IMR-90 (cell line): ENCODE measurements at regions not wholly inside any gene's neighbourhood (a gene's known extent, or its start where the extent isn't known, plus 50 kb on each side); places are given as distances from the start of the nearest gene placed in this dataset.

Source experiments
- ATAC-seq: fragments of 200-7000 bp; cut with Tn5 transposase; 2 replicates; pipeline ENCODE4 v1.9.1; 2020; ENCODE audit warnings: low read depth, mild to moderate bottlenecking, moderate library complexity
- BruUV-seq: library from RNA; stranded (reverse); fragments of 400-500 nt; replicated peaks from 2 replicates; lab custom pipeline; 2021; lab: Mats Ljungman, UMichigan
- CTCF ChIA-PET: fragments of 300-600 bp; formaldehyde crosslinking; extraction: SDS; loops from one replicate; lab custom pipeline; 2021; ENCODE audit warnings: antibody characterized with exemption; lab: Yijun Ruan, JAX
- POLR2A ChIA-PET: fragments of 300-600 bp; sonication (Branson Sonifier 250); formaldehyde crosslinking; loops from one replicate; lab custom pipeline; 2022; ENCODE audit warnings: antibody characterized with exemption; ENCODE audit not compliant: unreplicated experiment; lab: Charles Lee
- DNase-seq: peaks from one replicate; pipeline ENCODE4 v3.0.0; 2013
- H2AFZ ChIP-seq: replicated peaks from 2 replicates; pipeline ENCODE3; 2013; ENCODE audit warnings: low read length, mild to moderate bottlenecking; ENCODE audit not compliant: poor library complexity
- H2AK5ac ChIP-seq: 2 replicates; pipeline ENCODE4 v1.6.1; 2013; ENCODE audit warnings: low read depth, low read length, inconsistent platforms
- H2AK9ac ChIP-seq: replicated peaks from 2 replicates; pipeline ENCODE3; 2013; ENCODE audit warnings: mild to moderate bottlenecking, low read depth, low read length, moderate library complexity; ENCODE audit not compliant: poor library complexity
- H2BK120ac ChIP-seq: 2 replicates; pipeline ENCODE4 v1.6.1; 2013; ENCODE audit warnings: low read depth, low read length, inconsistent platforms
- H2BK15ac ChIP-seq: 3 replicates; pipeline ENCODE4 v1.6.1; 2013; ENCODE audit warnings: low read depth, low read length, inconsistent platforms
- H2BK20ac ChIP-seq: 2 replicates; pipeline ENCODE4 v1.6.1; 2013; ENCODE audit warnings: low read depth, mild to moderate bottlenecking, inconsistent platforms, low read length, moderate library complexity
- H2BK5ac ChIP-seq: 2 replicates; pipeline ENCODE4 v1.6.1; 2013; ENCODE audit warnings: mild to moderate bottlenecking, low read depth, low read length, inconsistent platforms; ENCODE audit not compliant: poor library complexity, severe bottlenecking
- H3K14ac ChIP-seq: replicated peaks from 2 replicates; pipeline ENCODE4 v1.6.1; 2013; ENCODE audit warnings: low read depth, low read length, inconsistent platforms
- H3K18ac ChIP-seq: 2 replicates; pipeline ENCODE4 v1.6.1; 2013; ENCODE audit warnings: low read depth, low read length, control low read depth
- H3K23ac ChIP-seq: 2 replicates; pipeline ENCODE4 v1.6.1; 2013; ENCODE audit warnings: low read depth, low read length, inconsistent platforms
- H3K27ac ChIP-seq: 2 replicates; pipeline ENCODE4 v1.5.1; 2013; ENCODE audit warnings: mild to moderate bottlenecking, control low read depth, low read length; ENCODE audit not compliant: insufficient read depth
- H3K27me3 ChIP-seq: 2 replicates; pipeline ENCODE4 v1.6.1; 2013; ENCODE audit warnings: low read length; ENCODE audit not compliant: control insufficient read depth, insufficient read depth
- H3K36me3 ChIP-seq: 2 replicates; pipeline ENCODE4 v1.6.1; 2013; ENCODE audit warnings: low read length, mixed read lengths; ENCODE audit not compliant: control insufficient read depth, insufficient read depth
- H3K4ac ChIP-seq: 2 replicates; pipeline ENCODE4 v1.6.1; 2013; ENCODE audit warnings: low read depth, low read length, inconsistent platforms
- H3K4me1 ChIP-seq: 2 replicates; pipeline ENCODE4 v1.6.1; 2013; ENCODE audit warnings: low read length, mixed read lengths; ENCODE audit not compliant: control insufficient read depth, insufficient read depth
- H3K4me2 ChIP-seq: 2 replicates; pipeline ENCODE4 v1.6.1; 2013; ENCODE audit warnings: low read depth, mild to moderate bottlenecking, control low read depth, low read length, moderate library complexity
- H3K4me3 ChIP-seq: 2 replicates; pipeline ENCODE4 v1.5.1; 2013; ENCODE audit warnings: low read depth, mild to moderate bottlenecking, control low read depth, low read length, moderate library complexity; ENCODE audit not compliant: insufficient read depth
- H3K56ac ChIP-seq: 2 replicates; pipeline ENCODE4 v1.6.1; 2013; ENCODE audit warnings: low read length, inconsistent platforms; ENCODE audit not compliant: insufficient read depth; ENCODE audit errors: extremely low read depth
- H3K79me1 ChIP-seq, 2 experiments: 2 replicates each; pipeline ENCODE4 v1.6.1; 2013; ENCODE audit warnings: low read length in 2 of 2, inconsistent platforms in 1 of 2, low read depth in 1 of 2
- H3K9ac ChIP-seq: 2 replicates; pipeline ENCODE4 v1.6.1; 2013; ENCODE audit warnings: low read depth, low read length, control low read depth
- H3K9me1 ChIP-seq: 2 replicates; pipeline ENCODE4 v1.6.1; 2013; ENCODE audit warnings: low read length, inconsistent platforms; ENCODE audit not compliant: insufficient read depth
- H3K9me3 ChIP-seq: 2 replicates; pipeline ENCODE4 v1.6.1; 2013; ENCODE audit warnings: low read length; ENCODE audit not compliant: control insufficient read depth, insufficient read depth
- H4K20me1 ChIP-seq: 2 replicates; pipeline ENCODE4 v1.6.1; 2013; ENCODE audit warnings: low read length, inconsistent platforms; ENCODE audit not compliant: insufficient read depth
- H4K5ac ChIP-seq: 2 replicates; pipeline ENCODE4 v1.6.1; 2013; ENCODE audit warnings: mild to moderate bottlenecking, low read depth, low read length, control low read depth
- H4K8ac ChIP-seq, 2 experiments: 2 replicates each; pipeline ENCODE4 v1.6.1; 2013; ENCODE audit warnings: low read depth in 2 of 2, low read length in 2 of 2, control low read depth in 1 of 2, inconsistent platforms in 1 of 2
- H4K91ac ChIP-seq: 2 replicates; pipeline ENCODE4 v1.6.1; 2013; ENCODE audit warnings: low read depth, low read length, inconsistent platforms; ENCODE audit not compliant: insufficient read depth
- BHLHE40 ChIP-seq: fragments of 150-350 bp; IDR thresholded peaks from 2 replicates; pipeline ENCODE4 v1.6.1; 2016; ENCODE audit warnings: mild to moderate bottlenecking, low read depth, low read length
- CHD1 ChIP-seq: IDR thresholded peaks from 2 replicates; pipeline ENCODE4 v1.6.1; 2012; ENCODE audit warnings: low read depth, low read length, improper control_type of control experiment
- NFE2L2 ChIP-seq: fragments of 150-350 bp; IDR thresholded peaks from 2 replicates; pipeline ENCODE4 v1.6.1; 2016; ENCODE audit warnings: low read depth, mild to moderate bottlenecking, low read length
- RCOR1 ChIP-seq: IDR thresholded peaks from 2 replicates; pipeline ENCODE4 v1.6.1; 2012; ENCODE audit warnings: mild to moderate bottlenecking, low read length, improper control_type of control experiment; ENCODE audit not compliant: insufficient replicate concordance
- SMC3 ChIP-seq: fragments of 150-350 bp; IDR thresholded peaks from 2 replicates; pipeline ENCODE4 v1.6.1; 2016; ENCODE audit warnings: low read depth, mild to moderate bottlenecking, antibody characterized with exemption, low read length, moderate library complexity
- WGBS, 2 experiments: methylation state at CpG; one replicate each; pipeline versions ENCODE4 v1.1.5 to v1.1.7; 2013; ENCODE audit warnings: missing lambda C conversion rate in 2 of 2; ENCODE audit not compliant: insufficient read length in 1 of 2; ENCODE audit errors: extremely low coverage in 2 of 2; 5-methylcytosine and 5-hydroxymethylcytosine counted together
- dilution Hi-C: fragments of 300-500 bp; cut with HindIII; formaldehyde crosslinking; loops from one replicate; pipeline ENCODE4 v1.14.3; 2018; ENCODE audit warnings: low sequenced_read_pairs; ENCODE audit not compliant: unreplicated experiment
- in situ Hi-C: fragments of 300-500 bp; cut with MboI; formaldehyde crosslinking; loops from 3 replicates; pipeline ENCODE4 v1.14.3; 2019; ENCODE audit warnings: low sequenced_read_pairs, inconsistent platforms, mixed read lengths
- intact Hi-C: fragments of 100-400 bp; cut with micrococcal nuclease; formaldehyde crosslinking; loops from 2 replicates; pipeline ENCODE4 v1.10.0; 2022
- TF ChIP-seq, protein P1 (sequence below): fragments of 150-350 bp; IDR thresholded peaks from 2 replicates; pipeline ENCODE4 v1.6.1; 2017; ENCODE audit warnings: mild to moderate bottlenecking, antibody characterized with exemption, low read length, low read depth

- BruUV-seq, result no TSS peak
- Histone ChIP-seq H2AK5ac (no peak overlapping the region), H3K4me3 (no peak overlapping the region), H3K27ac (no peak overlapping the region), H4K8ac (no peak overlapping the region), H2BK5ac (no peak overlapping the region), H3K23ac (no peak overlapping the region), H3K18ac (no peak overlapping the region), H2AFZ (no peak overlapping the region), H3K9me1 (no peaks in the 10 kb centered on the region), H3K4me2 (no peak overlapping the region), H3K14ac (no peak overlapping the region), H2BK120ac (no peak overlapping the region), H3K27me3 (no peaks in the 10 kb centered on the region), H3K36me3 (no peaks in the 10 kb centered on the region), H2BK20ac (no peak overlapping the region), H3K9ac (no peak overlapping the region), H3K4me1 (no peaks in the 10 kb centered on the region), H2AK9ac (no peak overlapping the region), H3K79me1 (no peaks in the 10 kb centered on the region), H3K9me3 (peaks cover 5% of the 10 kb centered on the region; the same call in 1 of the 2 replicates), H2BK15ac (no peak overlapping the region), H3K56ac (no peak overlapping the region), H4K20me1 (no peaks in the 10 kb centered on the region), H3K4ac (no peak overlapping the region), H4K91ac (no peak overlapping the region), H4K5ac (no peak overlapping the region)
- ATAC-seq (no peak), DNase-seq (no peak)
- intact Hi-C loops, result no loop called here
- no CpG with 5 or more reads among the region's 2 CpGs for WGBS, 2 experiments
- ChIA-PET CTCF (no interaction called here), POLR2A (no interaction called here)
- dilution Hi-C loops, result no loop called here
- TF ChIP-seq RCOR1 (no peak), CHD1 (no peak), NFE2L2 (no peak), SMC3 (no peak), BHLHE40 (no peak)
- TF ChIP-seq, protein P1, sequence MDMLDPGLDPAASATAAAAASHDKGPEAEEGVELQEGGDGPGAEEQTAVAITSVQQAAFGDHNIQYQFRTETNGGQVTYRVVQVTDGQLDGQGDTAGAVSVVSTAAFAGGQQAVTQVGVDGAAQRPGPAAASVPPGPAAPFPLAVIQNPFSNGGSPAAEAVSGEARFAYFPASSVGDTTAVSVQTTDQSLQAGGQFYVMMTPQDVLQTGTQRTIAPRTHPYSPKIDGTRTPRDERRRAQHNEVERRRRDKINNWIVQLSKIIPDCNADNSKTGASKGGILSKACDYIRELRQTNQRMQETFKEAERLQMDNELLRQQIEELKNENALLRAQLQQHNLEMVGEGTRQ, result no peak
- in situ Hi-C loops, result no loop called here
Measured at GRCh38 chr21:19540287-19540686, 1136.7 kb upstream of the TMPRSS15 start.
